HEK293T (cell line): ENCODE measurements at regions not wholly inside any gene's neighbourhood (a gene's known extent, or its start where the extent isn't known, plus 50 kb on each side); places are given as distances from the start of the nearest gene placed in this dataset.

Source experiments
- CTCF ChIA-PET: fragments of 350-600 bp; formaldehyde crosslinking; extraction: SDS; loops from one replicate; lab custom pipeline; 2021; ENCODE audit warnings: antibody characterized with exemption, inconsistent platforms; lab: Yijun Ruan, JAX
- POLR2A ChIA-PET: fragments of 350-600 bp; formaldehyde crosslinking; extraction: SDS; loops from one replicate; lab custom pipeline; 2020; ENCODE audit warnings: antibody characterized with exemption, inconsistent platforms; lab: Yijun Ruan, JAX
- DNase-seq: peaks from one replicate; pipeline ENCODE4 v3.0.0; 2012; ENCODE audit warnings: mixed read lengths; ENCODE audit errors: extremely low spot score
- ARNT ChIP-seq: fragments of 450-650 bp; IDR thresholded peaks from 2 replicates; pipeline ENCODE4 v1.6.1; 2017; ENCODE audit warnings: mild to moderate bottlenecking
- BHLHE40 ChIP-seq: fragments of 450-650 bp; IDR thresholded peaks from 2 replicates; pipeline ENCODE4 v1.6.1; 2016; ENCODE audit warnings: mild to moderate bottlenecking, moderate library complexity, borderline replicate concordance
- CTBP1 ChIP-seq: fragments of 450-650 bp; IDR thresholded peaks from 2 replicates; pipeline ENCODE4 v1.6.1; 2016; ENCODE audit warnings: borderline replicate concordance
- ELF4 ChIP-seq: fragments of 450-650 bp; IDR thresholded peaks from 2 replicates; pipeline ENCODE4 v1.6.1; 2017; ENCODE audit warnings: antibody characterized with exemption
- FOXA1 ChIP-seq: fragments of 450-650 bp; IDR thresholded peaks from 2 replicates; pipeline ENCODE4 v1.6.1; 2016; ENCODE audit warnings: mild to moderate bottlenecking
- FOXK2 ChIP-seq: fragments of 450-650 bp; IDR thresholded peaks from 2 replicates; pipeline ENCODE4 v1.6.1; 2016; ENCODE audit warnings: mild to moderate bottlenecking
- FOXM1 ChIP-seq: fragments of 450-650 bp; IDR thresholded peaks from 2 replicates; pipeline ENCODE4 v1.6.1; 2017; ENCODE audit warnings: mild to moderate bottlenecking, borderline replicate concordance
- HDGF ChIP-seq: fragments of 450-650 bp; IDR thresholded peaks from 2 replicates; pipeline ENCODE4 v1.6.1; 2017; ENCODE audit warnings: antibody characterized with exemption, borderline replicate concordance
- L3MBTL2 ChIP-seq: fragments of 450-650 bp; conservative IDR thresholded peaks from 2 replicates; pipeline ENCODE4 v1.6.1; 2016; ENCODE audit warnings: mild to moderate bottlenecking
- LEF1 ChIP-seq: fragments of 450-650 bp; IDR thresholded peaks from 2 replicates; pipeline ENCODE4 v1.6.1; 2017; ENCODE audit warnings: mild to moderate bottlenecking, borderline replicate concordance
- NFRKB ChIP-seq: fragments of 450-650 bp; IDR thresholded peaks from 2 replicates; pipeline ENCODE4 v1.6.1; 2016; ENCODE audit warnings: mild to moderate bottlenecking, moderate library complexity
- SP1 ChIP-seq: fragments of 450-650 bp; IDR thresholded peaks from 2 replicates; pipeline ENCODE4 v1.6.1; 2017
- SUZ12 ChIP-seq: fragments of 450-650 bp; IDR thresholded peaks from 2 replicates; pipeline ENCODE4 v1.6.1; 2016; ENCODE audit warnings: mild to moderate bottlenecking
- TARDBP ChIP-seq: fragments of 450-650 bp; IDR thresholded peaks from 2 replicates; pipeline ENCODE4 v1.6.1; 2016
- ZNF384 ChIP-seq: fragments of 450-650 bp; IDR thresholded peaks from 2 replicates; pipeline ENCODE4 v1.6.1; 2016
- TF ChIP-seq, protein P1 (sequence below): fragments of 450-650 bp; IDR thresholded peaks from 2 replicates; pipeline ENCODE4 v1.6.1; 2016

DNA sequence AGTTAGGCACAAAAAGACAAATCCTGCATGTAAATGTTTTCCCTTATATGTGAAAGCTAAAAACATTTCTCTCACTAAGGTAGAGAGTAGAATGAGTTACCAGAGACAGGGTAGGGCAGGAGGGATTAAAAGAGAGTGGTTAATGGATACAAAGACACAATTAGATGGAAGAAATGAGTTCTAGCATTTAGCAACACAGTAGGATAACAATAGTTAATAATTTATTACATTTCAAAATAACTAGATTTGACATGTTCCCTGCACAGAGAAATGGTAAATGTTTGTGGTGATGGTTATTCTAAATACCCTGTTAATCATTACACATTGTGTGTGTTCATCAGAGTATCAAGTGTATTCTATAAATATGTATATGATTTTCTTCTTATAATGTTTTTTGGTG, 1400.7 kb downstream of the OTOL1 start:
- ChIA-PET POLR2A (no interaction called here), CTCF (no interaction called here)
- TF ChIP-seq TARDBP (no peak), FOXA1 (no peak), FOXK2 (no peak), SP1 (no peak)
- DNase-seq, result no peak

DNA sequence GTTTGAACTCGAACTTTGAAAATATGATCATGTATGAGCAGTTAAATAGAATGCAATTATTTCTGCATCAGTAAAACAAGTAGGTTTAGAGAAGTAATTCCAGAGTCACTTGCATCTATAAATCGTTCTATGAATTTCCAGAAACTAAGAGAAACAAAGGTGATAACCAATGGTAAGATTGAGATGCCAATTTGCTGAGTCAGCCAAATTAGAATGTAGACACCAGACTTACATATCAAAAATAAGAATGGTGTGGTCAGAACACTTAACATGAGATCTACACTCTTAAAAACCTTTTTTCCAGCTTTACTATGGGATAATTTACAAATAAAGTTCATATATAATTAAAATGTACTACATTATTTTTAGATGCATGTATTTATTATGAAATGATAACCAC, 1435.9 kb downstream of the OTOL1 start:
- CTCF ChIA-PET, result no interaction called here
- TF ChIP-seq ELF4, result no peak
- no peak for TF ChIP-seq ZNF384
- TF ChIP-seq L3MBTL2, result no peak
- TF ChIP-seq, protein P1, sequence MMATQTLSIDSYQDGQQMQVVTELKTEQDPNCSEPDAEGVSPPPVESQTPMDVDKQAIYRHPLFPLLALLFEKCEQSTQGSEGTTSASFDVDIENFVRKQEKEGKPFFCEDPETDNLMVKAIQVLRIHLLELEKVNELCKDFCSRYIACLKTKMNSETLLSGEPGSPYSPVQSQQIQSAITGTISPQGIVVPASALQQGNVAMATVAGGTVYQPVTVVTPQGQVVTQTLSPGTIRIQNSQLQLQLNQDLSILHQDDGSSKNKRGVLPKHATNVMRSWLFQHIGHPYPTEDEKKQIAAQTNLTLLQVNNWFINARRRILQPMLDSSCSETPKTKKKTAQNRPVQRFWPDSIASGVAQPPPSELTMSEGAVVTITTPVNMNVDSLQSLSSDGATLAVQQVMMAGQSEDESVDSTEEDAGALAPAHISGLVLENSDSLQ, result no peak
- TF ChIP-seq SUZ12, result no peak
- TF ChIP-seq SP1, result no peak
- no peak for TF ChIP-seq CTBP1
- TF ChIP-seq FOXM1, result no peak
- no peak for TF ChIP-seq HDGF
- no peak for TF ChIP-seq LEF1
- no peak for TF ChIP-seq BHLHE40
- TF ChIP-seq NFRKB, result no peak
- TF ChIP-seq FOXK2, result no peak
- no peak for TF ChIP-seq FOXA1
- TF ChIP-seq ARNT, result no peak
- no peak for TF ChIP-seq TARDBP
- POLR2A ChIA-PET, result no interaction called here
- no peak for DNase-seq

DNA sequence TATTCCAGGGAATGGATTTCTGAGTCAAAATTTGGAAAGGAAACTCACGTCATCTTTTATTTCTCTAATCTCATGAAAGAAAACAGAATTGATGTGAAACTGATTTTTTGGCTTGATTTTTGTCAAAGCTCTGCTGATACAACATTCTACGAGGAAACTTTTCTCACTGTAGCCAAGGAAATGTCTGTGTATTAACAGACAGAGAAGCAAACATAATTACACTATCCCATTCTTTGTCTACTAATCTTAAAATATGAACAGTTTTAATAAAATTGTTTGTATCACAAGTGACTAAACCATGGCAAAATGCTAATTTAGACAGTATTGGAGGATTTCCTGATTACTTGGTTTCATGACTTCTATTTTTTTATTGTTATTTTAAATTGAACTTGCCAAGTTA, 1437.0 kb downstream of the OTOL1 start:
- ChIA-PET POLR2A (no interaction called here), CTCF (no interaction called here)
- no peak for DNase-seq
- no peak for TF ChIP-seq FOXA1
- TF ChIP-seq CTBP1, result no peak
- no peak for TF ChIP-seq SUZ12
- TF ChIP-seq, protein P1, result no peak
- TF ChIP-seq FOXM1, result no peak
- TF ChIP-seq ARNT, result no peak
- TF ChIP-seq HDGF, result no peak
- no peak for TF ChIP-seq BHLHE40
- TF ChIP-seq NFRKB, result no peak
- no peak for TF ChIP-seq SP1
- TF ChIP-seq FOXK2, result no peak
- TF ChIP-seq L3MBTL2, result no peak
- no peak for TF ChIP-seq TARDBP
- TF ChIP-seq ELF4, result no peak
- no peak for TF ChIP-seq LEF1
- no peak for TF ChIP-seq ZNF384

DNA sequence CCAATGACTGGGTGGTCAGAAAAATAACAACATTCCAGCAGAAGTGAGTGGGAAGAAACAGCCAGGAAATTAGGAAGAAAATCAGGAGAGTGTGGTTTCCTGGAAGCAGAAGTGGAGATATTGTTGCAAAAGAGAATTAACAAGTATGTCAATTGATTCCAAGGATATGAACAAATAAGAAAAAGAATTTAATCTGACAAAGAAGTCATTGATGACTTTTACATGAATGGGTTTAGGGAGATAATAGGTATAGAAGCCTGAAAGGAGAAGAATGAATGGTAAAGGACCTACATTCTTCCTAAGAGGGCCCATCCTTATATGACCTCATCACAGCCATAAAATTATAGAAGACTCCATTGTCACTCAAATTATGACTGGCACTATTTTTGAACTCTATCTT, 1440.1 kb downstream of the OTOL1 start:
- TF ChIP-seq TARDBP (no peak), SUZ12 (no peak), FOXK2 (no peak), FOXM1 (no peak), ELF4 (no peak), ARNT (no peak), NFRKB (no peak)
- TF ChIP-seq, protein P1, result no peak
- no peak for DNase-seq
- ChIA-PET CTCF (no interaction called here), POLR2A (no interaction called here)

DNA sequence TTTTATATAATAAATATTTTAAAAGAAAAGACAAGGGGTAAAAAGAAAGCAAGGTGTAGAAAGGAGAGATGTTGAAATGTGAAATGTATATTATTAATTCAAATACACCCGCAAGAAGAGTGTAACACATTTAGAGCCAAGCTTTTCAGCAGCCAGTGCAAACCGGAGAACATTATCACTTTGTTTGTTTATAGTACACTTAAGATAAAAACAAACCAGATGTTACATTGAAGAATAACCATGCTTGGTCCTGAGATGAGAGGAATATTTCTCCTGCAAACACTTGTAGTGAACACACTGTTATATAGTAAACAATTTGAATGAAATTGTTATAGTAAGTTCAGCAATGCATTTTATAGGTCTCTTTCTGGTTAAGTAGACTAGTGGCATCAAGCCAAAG, 1441.5 kb downstream of the OTOL1 start:
- CTCF ChIA-PET, result no interaction called here
- no peak for TF ChIP-seq CTBP1
- TF ChIP-seq HDGF, result no peak
- TF ChIP-seq SP1, result no peak
- no peak for TF ChIP-seq ELF4
- TF ChIP-seq ARNT, result no peak
- TF ChIP-seq SUZ12, result no peak
- TF ChIP-seq ZNF384, result no peak; the same call in 1 of the 2 replicates
- no peak for TF ChIP-seq L3MBTL2
- TF ChIP-seq LEF1, result no peak
- TF ChIP-seq, protein P1, result no peak
- no peak for TF ChIP-seq BHLHE40
- DNase-seq, result no peak
- POLR2A ChIA-PET, result no interaction called here

DNA sequence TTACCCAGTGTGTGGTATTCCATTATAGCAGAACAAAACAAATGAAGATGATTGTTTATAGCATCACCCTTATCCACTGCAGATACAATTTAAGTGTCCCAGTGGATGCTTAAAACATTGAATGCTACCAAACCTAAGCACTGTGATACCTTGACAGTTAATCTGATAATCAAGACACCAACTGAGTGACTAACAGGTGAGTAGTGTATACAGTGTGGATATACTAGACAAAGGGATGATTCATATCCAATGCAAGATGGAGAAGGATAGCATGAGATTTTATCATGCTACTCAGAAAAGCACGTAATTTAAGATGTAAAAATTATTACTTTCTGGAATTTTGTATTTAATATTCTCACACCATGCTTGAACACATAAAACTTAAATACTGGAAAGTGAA, 1449.0 kb downstream of the OTOL1 start:
- ChIA-PET POLR2A (no interaction called here), CTCF (no interaction called here)
- no peak for DNase-seq
- TF ChIP-seq ZNF384 (no peak), SUZ12 (no peak), FOXM1 (no peak), NFRKB (no peak), FOXK2 (no peak)

DNA sequence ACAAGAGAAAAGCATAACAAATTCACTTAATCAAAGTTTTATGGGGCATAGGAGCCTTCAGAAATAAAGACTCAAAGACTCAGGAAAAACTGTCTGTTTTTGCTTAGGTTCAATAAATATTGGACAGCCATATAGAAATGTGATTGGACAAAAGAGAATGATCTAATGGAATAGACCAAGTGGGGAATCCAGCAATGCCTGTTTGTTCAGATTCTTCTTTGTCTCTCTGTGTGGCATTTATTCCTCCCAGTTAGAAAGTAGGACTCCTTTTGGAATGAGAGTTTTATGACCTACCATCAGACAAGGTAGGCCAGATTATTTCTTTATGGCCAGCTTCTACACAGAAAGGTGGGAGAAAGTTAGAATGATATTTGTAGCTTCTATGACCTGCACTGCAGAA, 1460.1 kb downstream of the OTOL1 start:
- ChIA-PET POLR2A (no interaction called here), CTCF (no interaction called here)
- no peak for TF ChIP-seq ARNT
- TF ChIP-seq, protein P1, result no peak
- TF ChIP-seq SUZ12, result no peak
- TF ChIP-seq SP1, result no peak
- TF ChIP-seq CTBP1, result no peak
- TF ChIP-seq HDGF, result no peak
- no peak for TF ChIP-seq ZNF384
- TF ChIP-seq FOXK2, result no peak
- TF ChIP-seq FOXA1, result no peak
- no peak for TF ChIP-seq LEF1
- no peak for TF ChIP-seq ELF4
- no peak for TF ChIP-seq TARDBP
- no peak for TF ChIP-seq FOXM1
- no peak for TF ChIP-seq BHLHE40
- DNase-seq, result no peak
